Prostate gland (tissue), 2 donors: ENCODE measurements at regions not wholly inside any gene's neighbourhood (a gene's known extent, or its start where the extent isn't known, plus 50 kb on each side); places are given as distances from the start of the nearest gene placed in this dataset.

Experiments
- DNase-seq: peaks from one replicate; pipeline ENCODE4 v3.0.0-alpha.2; 2019; ENCODE audit warnings: low spot score
- H3K27ac ChIP-seq, 2 donors: fragments of 200-600 bp; sonication (generic); 2 replicates each; pipeline ENCODE4 v1.5.1; 2017 to 2019
- H3K27me3 ChIP-seq: fragments of 200-600 bp; sonication (generic); replicated peaks from 2 replicates; pipeline ENCODE4 v1.5.1; 2019; ENCODE audit not compliant: insufficient read depth
- H3K36me3 ChIP-seq, 2 donors: fragments of 200-600 bp; sonication (generic); 1 replicate in 1 of 2; 2 replicates in 1 of 2; pipeline versions ENCODE4 v1.5.1 to v1.8.1; 2017 to 2019
- H3K4me1 ChIP-seq: fragments of 200-600 bp; sonication (generic); replicated peaks from 2 replicates; pipeline ENCODE4 v1.5.1; 2019
- H3K4me3 ChIP-seq, 2 donors: fragments of 200-600 bp; sonication (generic); 2 replicates each; pipeline ENCODE4 v1.5.1; 2017 to 2019
- H3K9me3 ChIP-seq: fragments of 200-600 bp; sonication (generic); 2 replicates; pipeline ENCODE4 v1.5.1; 2017
- POLR2A ChIP-seq: fragments of 450-650 bp; IDR thresholded peaks from one replicate; pipeline ENCODE4 v1.6.1; 2016; ENCODE audit warnings: antibody characterized with exemption, mild to moderate bottlenecking
- POLR2AphosphoS5 ChIP-seq: sonication (generic); formaldehyde crosslinking; IDR thresholded peaks from one replicate; pipeline ENCODE4 v1.6.1; 2017; ENCODE audit warnings: antibody characterized with exemption
- WGBS: methylation state at CpG from one replicate; pipeline ENCODE4 v1.1.5; 2018; 5-methylcytosine and 5-hydroxymethylcytosine counted together
- intact Hi-C: fragments of 100-400 bp; cut with DNase I; formaldehyde crosslinking; loops from one replicate; pipeline ENCODE4 v1.14.2; 2022
- TF ChIP-seq, protein P1 (sequence below), 4 experiments: fragments of 200-600 bp in 2 of 4; fragments of 450-650 bp in 2 of 4; sonication (generic) in 2 of 4; IDR thresholded peaks; 1 replicate in 3 of 4; 2 replicates in 1 of 4; pipeline ENCODE4 v1.5.1; 2016 to 2019; ENCODE audit warnings: antibody characterized with exemption in 4 of 4, mild to moderate bottlenecking in 2 of 4, moderate library complexity in 2 of 4

- H3K27ac ChIP-seq, result no peak overlapping the region
- H3K27me3 ChIP-seq, result no peaks in the 10 kb centered on the region
- intact Hi-C loops, result no loop called here
- H3K4me3 ChIP-seq, result no peak overlapping the region
- TF ChIP-seq POLR2AphosphoS5 (no peak), POLR2A (no peak)
- TF ChIP-seq, protein P1, sequence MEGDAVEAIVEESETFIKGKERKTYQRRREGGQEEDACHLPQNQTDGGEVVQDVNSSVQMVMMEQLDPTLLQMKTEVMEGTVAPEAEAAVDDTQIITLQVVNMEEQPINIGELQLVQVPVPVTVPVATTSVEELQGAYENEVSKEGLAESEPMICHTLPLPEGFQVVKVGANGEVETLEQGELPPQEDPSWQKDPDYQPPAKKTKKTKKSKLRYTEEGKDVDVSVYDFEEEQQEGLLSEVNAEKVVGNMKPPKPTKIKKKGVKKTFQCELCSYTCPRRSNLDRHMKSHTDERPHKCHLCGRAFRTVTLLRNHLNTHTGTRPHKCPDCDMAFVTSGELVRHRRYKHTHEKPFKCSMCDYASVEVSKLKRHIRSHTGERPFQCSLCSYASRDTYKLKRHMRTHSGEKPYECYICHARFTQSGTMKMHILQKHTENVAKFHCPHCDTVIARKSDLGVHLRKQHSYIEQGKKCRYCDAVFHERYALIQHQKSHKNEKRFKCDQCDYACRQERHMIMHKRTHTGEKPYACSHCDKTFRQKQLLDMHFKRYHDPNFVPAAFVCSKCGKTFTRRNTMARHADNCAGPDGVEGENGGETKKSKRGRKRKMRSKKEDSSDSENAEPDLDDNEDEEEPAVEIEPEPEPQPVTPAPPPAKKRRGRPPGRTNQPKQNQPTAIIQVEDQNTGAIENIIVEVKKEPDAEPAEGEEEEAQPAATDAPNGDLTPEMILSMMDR (IDR thresholded peaks at IDR 0.05), result no peak
- H3K36me3 ChIP-seq, result no peaks in the 10 kb centered on the region
- H3K9me3 ChIP-seq, result no peaks in the 10 kb centered on the region
- WGBS, result 41% methylated on average over 3 of the region's 3 CpGs
- DNase-seq, result no peak
- H3K4me1 ChIP-seq, result no peaks in the 10 kb centered on the region
These were observed 519.7 kb upstream of the ID4 start for GRCh38 chr6:19317431-19317986.

GRCh38 chr6:19319005-19319404, 518.2 kb upstream of the ID4 start:
- 96% methylated on average over 1 of the region's 1 CpG for WGBS
- H3K36me3 ChIP-seq, result no peaks in the 10 kb centered on the region
- H3K4me3 ChIP-seq, result no peak overlapping the region
- no peak overlapping the region for H3K27ac ChIP-seq
- no peaks in the 10 kb centered on the region for H3K4me1 ChIP-seq
- H3K9me3 ChIP-seq, result no peaks in the 10 kb centered on the region
- H3K27me3 ChIP-seq, result no peaks in the 10 kb centered on the region
- intact Hi-C loops, result no loop called here
- TF ChIP-seq POLR2AphosphoS5 (no peak), POLR2A (no peak)
- TF ChIP-seq, protein P1 (IDR thresholded peaks at IDR 0.05), result no peak
- no peak for DNase-seq

GRCh38 chr6:19320111-19320581, 517.0 kb upstream of the ID4 start:
- TF ChIP-seq POLR2A, result no peak
- TF ChIP-seq, protein P1 (IDR thresholded peaks at IDR 0.05), result no peak
- TF ChIP-seq POLR2AphosphoS5, result no peak
- no peaks in the 10 kb centered on the region for H3K4me1 ChIP-seq
- H3K9me3 ChIP-seq, result no peaks in the 10 kb centered on the region
- H3K27ac ChIP-seq, result no peak overlapping the region
- intact Hi-C loops, result loop anchor here (10.0 kb wide), 1 partner anchor 145 kb away; no protein-coding TSS in a partner anchor
- no peak overlapping the region for H3K4me3 ChIP-seq
- no peaks in the 10 kb centered on the region for H3K36me3 ChIP-seq
- no peaks in the 10 kb centered on the region for H3K27me3 ChIP-seq
- 28% methylated on average over 3 of the region's 3 CpGs for WGBS
- DNase-seq, result peak; percentile 39

DNA sequence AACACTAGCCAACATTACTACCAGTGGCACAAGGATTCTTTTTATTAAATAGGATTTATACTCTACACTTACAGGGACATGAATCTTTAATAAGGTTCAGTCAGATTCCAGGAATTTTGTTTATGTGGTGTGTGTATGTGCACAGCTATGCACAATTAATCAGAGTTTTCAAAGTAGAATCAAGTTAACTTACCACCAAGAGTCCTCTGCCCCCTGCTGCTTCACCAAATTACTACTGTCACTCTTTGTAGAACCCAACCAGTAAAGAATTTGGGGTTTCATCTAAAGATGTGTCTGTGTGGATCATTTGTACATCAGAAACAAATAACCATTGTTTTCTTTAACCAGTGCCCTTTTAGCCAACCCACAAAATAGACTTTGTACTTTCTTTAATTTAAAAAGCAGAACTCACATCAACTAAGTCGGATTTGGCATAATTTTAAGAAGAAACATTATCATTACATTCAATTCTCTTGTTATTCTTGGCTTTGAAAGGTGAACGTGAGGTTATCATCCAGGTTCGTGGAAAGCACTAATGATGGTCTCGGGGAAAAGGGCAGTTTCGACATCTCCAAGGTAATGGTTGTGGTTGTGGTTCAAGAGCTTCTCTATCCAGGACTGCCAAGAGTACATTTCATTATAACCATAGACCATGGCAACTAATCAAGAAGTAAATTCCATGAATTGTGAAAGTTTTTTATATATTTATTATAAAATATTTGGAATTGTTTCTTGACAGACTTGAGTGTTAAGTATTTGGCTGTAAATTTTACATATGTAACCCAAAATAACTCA, 514.3 kb upstream of the ID4 start:
- H3K4me1 ChIP-seq, result no peaks in the 10 kb centered on the region
- no peaks in the 10 kb centered on the region for H3K9me3 ChIP-seq

More for the DNA sequence above, 514.3 kb upstream of the ID4 start:
- H3K36me3 ChIP-seq, result no peaks in the 10 kb centered on the region
- 74% methylated on average over 5 of the region's 5 CpGs for WGBS
- no peak overlapping the region for H3K27ac ChIP-seq
- DNase-seq, result no peak
- intact Hi-C loops, result loop anchor here (10.0 kb wide), 1 partner anchor 142 kb away; no protein-coding TSS in a partner anchor
- no peak overlapping the region for H3K4me3 ChIP-seq
- H3K27me3 ChIP-seq, result no peaks in the 10 kb centered on the region
- TF ChIP-seq, protein P1 (IDR thresholded peaks at IDR 0.05), result no peak
- TF ChIP-seq POLR2A (no peak), POLR2AphosphoS5 (no peak)
